ENCODE measurements at regions not wholly inside any gene's neighbourhood (a gene's known extent, or its start where the extent isn't known, plus 50 kb on each side); places are given as distances from the start of the nearest gene placed in this dataset.

DNA sequence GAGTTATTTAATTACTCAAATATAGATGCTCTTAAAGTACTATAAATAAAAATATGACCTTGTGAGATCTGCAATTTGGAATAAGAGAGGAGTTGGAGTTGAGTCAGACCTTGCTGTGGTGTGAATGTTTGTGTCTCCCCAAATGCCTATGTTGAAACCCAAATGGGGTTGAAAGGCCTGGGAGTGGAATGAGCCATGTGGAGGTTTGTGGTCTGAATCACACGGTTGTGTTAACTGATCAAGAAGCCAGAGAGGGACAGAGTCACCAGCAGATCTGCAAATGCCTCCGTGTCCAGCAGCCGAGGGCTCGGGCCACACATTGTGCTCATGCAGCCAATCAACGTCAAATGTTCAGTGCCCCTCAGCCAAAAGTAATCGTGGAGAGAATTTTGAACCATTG is 404.4 kb downstream of the ICE1 start:
- H3K27ac ChIP-seq (ENCODE audit: low read depth, low read length, severe bottlenecking), result no peak overlapping the region
- WGBS, 2 experiments (ENCODE audit: insufficient coverage in 2 of 2), result 87 to 88% methylated on average over 6 of the region's 6 CpGs
- H3K9me3 ChIP-seq (ENCODE audit: control insufficient read depth, low read length), result no peaks in the 10 kb centered on the region

DNA sequence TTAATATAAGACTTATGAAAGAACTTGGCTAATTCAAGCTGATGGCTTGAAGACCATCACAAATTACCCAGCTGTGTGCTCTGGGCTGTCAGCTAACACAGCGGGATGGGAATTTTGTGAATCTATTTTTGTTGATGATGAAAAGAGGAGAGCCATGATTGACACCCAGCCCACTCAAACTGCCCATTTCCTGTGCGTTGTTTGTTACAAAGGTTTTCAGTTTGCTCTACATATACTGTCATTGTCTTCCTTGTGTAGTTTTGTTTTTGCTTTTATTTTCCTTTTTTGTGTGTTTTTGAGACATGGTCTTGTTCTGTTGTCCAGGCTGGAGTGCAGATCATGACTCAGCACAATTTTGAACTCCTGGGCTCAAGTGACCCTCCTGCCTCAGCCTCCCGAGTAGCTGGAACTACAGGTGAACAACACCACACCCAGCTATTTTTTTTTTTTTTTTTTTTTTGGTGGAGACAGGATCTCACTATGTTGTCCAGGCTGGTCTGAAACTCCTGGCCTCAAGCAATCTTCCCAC is 400.3 kb downstream of the ICE1 start:
- Histone ChIP-seq H3K4me3 (ENCODE audit: extremely low read depth, insufficient read depth, low read length, poor library complexity, severe bottlenecking) (no peak overlapping the region), H3K36me3 (ENCODE audit: control insufficient read depth, insufficient read depth, low read length) (no peaks in the 10 kb centered on the region), H3K27ac (ENCODE audit: low read depth, low read length, severe bottlenecking) (no peak overlapping the region), H3K9me3 (ENCODE audit: control insufficient read depth, low read length) (no peaks in the 10 kb centered on the region), H3K4me1 (ENCODE audit: control insufficient read depth, insufficient read depth, low read length, poor library complexity, severe bottlenecking) (no peaks in the 10 kb centered on the region)
- WGBS, 2 experiments (ENCODE audit: insufficient coverage in 2 of 2), result no CpG with 5 or more reads among the region's 3 CpGs

More for the DNA sequence above, 404.4 kb downstream of the ICE1 start:
- Histone ChIP-seq H3K4me1 (ENCODE audit: control insufficient read depth, insufficient read depth, low read length, poor library complexity, severe bottlenecking) (no peaks in the 10 kb centered on the region), H3K4me3 (ENCODE audit: extremely low read depth, insufficient read depth, low read length, poor library complexity, severe bottlenecking) (no peak overlapping the region), H3K36me3 (ENCODE audit: control insufficient read depth, insufficient read depth, low read length) (no peaks in the 10 kb centered on the region)

GRCh38 chr5:5816960-5817359 is 394.5 kb downstream of the ICE1 start:
- no peak overlapping the region for H3K4me3 ChIP-seq (ENCODE audit: extremely low read depth, insufficient read depth, low read length, poor library complexity, severe bottlenecking)
- H3K4me1 ChIP-seq (ENCODE audit: control insufficient read depth, insufficient read depth, low read length, poor library complexity, severe bottlenecking), result no peaks in the 10 kb centered on the region
- H3K36me3 ChIP-seq (ENCODE audit: control insufficient read depth, insufficient read depth, low read length), result no peaks in the 10 kb centered on the region
- H3K27ac ChIP-seq (ENCODE audit: low read depth, low read length, severe bottlenecking), result no peak overlapping the region
- no peaks in the 10 kb centered on the region for H3K9me3 ChIP-seq (ENCODE audit: control insufficient read depth, low read length)

DNA sequence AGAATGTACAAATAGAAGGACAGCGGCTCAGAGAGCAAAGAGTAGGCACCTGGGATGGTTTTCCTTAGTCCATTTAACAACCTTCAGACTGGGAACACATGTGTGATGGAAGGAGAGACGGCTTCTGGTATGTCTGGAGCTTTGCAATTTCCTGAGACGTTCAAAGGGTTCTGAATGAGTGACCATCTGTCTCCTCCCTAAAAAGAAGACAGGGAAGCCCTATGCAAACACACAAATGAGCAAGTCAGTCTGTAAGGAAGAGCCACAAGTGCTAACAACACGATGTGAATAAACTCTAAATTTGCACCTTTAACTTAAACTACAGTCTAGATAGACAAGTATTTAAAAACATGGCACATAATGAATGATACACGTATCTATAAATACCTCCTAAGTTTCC is 391.0 kb downstream of the ICE1 start:
- H3K4me1 ChIP-seq (ENCODE audit: control insufficient read depth, insufficient read depth, low read length, poor library complexity, severe bottlenecking), result no peaks in the 10 kb centered on the region
- WGBS, 2 experiments (ENCODE audit: insufficient coverage in 2 of 2), result 66 to 80% methylated on average over 2 to 4 of the region's 5 CpGs
- no peak overlapping the region for H3K27ac ChIP-seq (ENCODE audit: low read depth, low read length, severe bottlenecking)
- H3K4me3 ChIP-seq (ENCODE audit: extremely low read depth, insufficient read depth, low read length, poor library complexity, severe bottlenecking), result no peak overlapping the region
- no peaks in the 10 kb centered on the region for H3K9me3 ChIP-seq (ENCODE audit: control insufficient read depth, low read length)
- H3K36me3 ChIP-seq (ENCODE audit: control insufficient read depth, insufficient read depth, low read length), result no peaks in the 10 kb centered on the region

- H3K4me3 ChIP-seq (ENCODE audit: extremely low read depth, insufficient read depth, low read length, poor library complexity, severe bottlenecking), result no peak overlapping the region
- no peak overlapping the region for H3K27ac ChIP-seq (ENCODE audit: low read depth, low read length, severe bottlenecking)
- no peaks in the 10 kb centered on the region for H3K36me3 ChIP-seq (ENCODE audit: control insufficient read depth, insufficient read depth, low read length)
- H3K9me3 ChIP-seq (ENCODE audit: control insufficient read depth, low read length), result no peaks in the 10 kb centered on the region
- H3K4me1 ChIP-seq (ENCODE audit: control insufficient read depth, insufficient read depth, low read length, poor library complexity, severe bottlenecking), result no peaks in the 10 kb centered on the region
- 85 to 95% methylated on average over 2 of the region's 2 CpGs for WGBS, 2 experiments (ENCODE audit: insufficient coverage in 2 of 2)
Observed at GRCh38 chr5:5810461-5810860, 388.0 kb downstream of the ICE1 start.

DNA sequence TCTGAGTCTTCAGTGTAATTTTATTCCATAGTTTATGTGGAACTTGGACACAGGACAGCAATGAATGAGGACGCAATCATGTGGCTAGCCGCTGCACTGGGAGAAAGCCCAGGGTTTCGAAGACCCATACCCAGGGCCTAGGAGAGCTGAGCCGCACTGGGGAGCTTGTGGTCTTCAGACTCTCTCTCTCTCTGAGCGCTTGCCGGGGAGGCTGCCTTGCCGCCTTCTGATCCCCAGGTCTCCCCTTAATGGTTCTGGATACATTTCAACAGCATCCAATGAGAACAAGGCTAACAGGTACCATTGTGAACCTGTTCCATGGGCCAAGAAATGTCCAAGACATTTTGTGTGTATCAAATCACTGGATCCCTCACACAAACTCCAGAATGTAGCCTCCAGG is 383.4 kb downstream of the ICE1 start:
- Histone ChIP-seq H3K9me3 (ENCODE audit: control insufficient read depth, low read length) (no peaks in the 10 kb centered on the region), H3K4me3 (ENCODE audit: extremely low read depth, insufficient read depth, low read length, poor library complexity, severe bottlenecking) (no peak overlapping the region), H3K36me3 (ENCODE audit: control insufficient read depth, insufficient read depth, low read length) (no peaks in the 10 kb centered on the region), H3K4me1 (ENCODE audit: control insufficient read depth, insufficient read depth, low read length, poor library complexity, severe bottlenecking) (no peaks in the 10 kb centered on the region), H3K27ac (ENCODE audit: low read depth, low read length, severe bottlenecking) (no peak overlapping the region)
- 93% methylated on average over 7 of the region's 7 CpGs for WGBS, 2 experiments (ENCODE audit: insufficient coverage in 2 of 2)

GRCh38 chr5:5804478-5805233 is 382.2 kb downstream of the ICE1 start:
- H3K9me3 ChIP-seq (ENCODE audit: control insufficient read depth, low read length), result no peaks in the 10 kb centered on the region
- H3K36me3 ChIP-seq (ENCODE audit: control insufficient read depth, insufficient read depth, low read length), result no peaks in the 10 kb centered on the region
- 86 to 88% methylated on average over 5 to 7 of the region's 8 CpGs for WGBS, 2 experiments (ENCODE audit: insufficient coverage in 2 of 2)
- no peaks in the 10 kb centered on the region for H3K4me1 ChIP-seq (ENCODE audit: control insufficient read depth, insufficient read depth, low read length, poor library complexity, severe bottlenecking)
- H3K4me3 ChIP-seq (ENCODE audit: extremely low read depth, insufficient read depth, low read length, poor library complexity, severe bottlenecking), result no peak overlapping the region
- no peak overlapping the region for H3K27ac ChIP-seq (ENCODE audit: low read depth, low read length, severe bottlenecking)

- 89 to 90% methylated on average over 6 to 7 of the region's 11 CpGs for WGBS, 2 experiments (ENCODE audit: insufficient coverage in 2 of 2)
Observed at GRCh38 chr5:5800801-5801761, 378.6 kb downstream of the ICE1 start.

GRCh38 chr5:5799826-5800225 is 377.3 kb downstream of the ICE1 start:
- H3K4me1 ChIP-seq (ENCODE audit: control insufficient read depth, insufficient read depth, low read length, poor library complexity, severe bottlenecking), result no peaks in the 10 kb centered on the region
- no peak overlapping the region for H3K4me3 ChIP-seq (ENCODE audit: extremely low read depth, insufficient read depth, low read length, poor library complexity, severe bottlenecking)
- H3K9me3 ChIP-seq (ENCODE audit: control insufficient read depth, low read length), result no peaks in the 10 kb centered on the region
- 92% methylated on average over 2 of the region's 3 CpGs; no CpG with 5 or more reads in 1 of the 2 experiments for WGBS, 2 experiments (ENCODE audit: insufficient coverage in 2 of 2)
- H3K36me3 ChIP-seq (ENCODE audit: control insufficient read depth, insufficient read depth, low read length), result no peaks in the 10 kb centered on the region
- H3K27ac ChIP-seq (ENCODE audit: low read depth, low read length, severe bottlenecking), result no peak overlapping the region

More at GRCh38 chr5:5800801-5801761, 378.6 kb downstream of the ICE1 start:
- Histone ChIP-seq H3K36me3 (ENCODE audit: control insufficient read depth, insufficient read depth, low read length) (no peaks in the 10 kb centered on the region), H3K9me3 (ENCODE audit: control insufficient read depth, low read length) (no peaks in the 10 kb centered on the region), H3K27ac (ENCODE audit: low read depth, low read length, severe bottlenecking) (no peak overlapping the region), H3K4me3 (ENCODE audit: extremely low read depth, insufficient read depth, low read length, poor library complexity, severe bottlenecking) (no peak overlapping the region), H3K4me1 (ENCODE audit: control insufficient read depth, insufficient read depth, low read length, poor library complexity, severe bottlenecking) (no peaks in the 10 kb centered on the region)

DNA sequence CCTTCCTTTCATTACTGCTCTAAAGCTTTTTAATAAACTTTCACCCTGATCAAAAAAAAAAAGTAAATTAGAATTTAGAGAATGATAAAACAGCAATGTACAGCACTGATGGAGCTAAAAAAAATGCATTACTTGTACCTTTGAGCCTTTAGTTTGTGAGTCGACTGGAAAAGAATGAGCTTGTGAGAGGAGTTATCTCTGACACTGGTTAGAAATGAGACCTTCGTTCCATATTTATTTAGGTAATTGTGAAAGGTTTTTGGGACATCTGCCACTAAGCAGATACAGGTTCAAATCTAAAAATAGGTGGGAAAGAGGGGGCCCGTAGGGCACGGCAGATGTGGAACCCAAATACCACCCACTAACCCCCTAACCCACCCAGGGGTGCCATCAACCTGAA is 376.8 kb downstream of the ICE1 start:
- Histone ChIP-seq H3K27ac (ENCODE audit: low read depth, low read length, severe bottlenecking) (no peak overlapping the region), H3K36me3 (ENCODE audit: control insufficient read depth, insufficient read depth, low read length) (no peaks in the 10 kb centered on the region), H3K4me1 (ENCODE audit: control insufficient read depth, insufficient read depth, low read length, poor library complexity, severe bottlenecking) (no peaks in the 10 kb centered on the region), H3K9me3 (ENCODE audit: control insufficient read depth, low read length) (no peaks in the 10 kb centered on the region), H3K4me3 (ENCODE audit: extremely low read depth, insufficient read depth, low read length, poor library complexity, severe bottlenecking) (no peak overlapping the region)
- WGBS, 2 experiments (ENCODE audit: insufficient coverage in 2 of 2), result 78 to 89% methylated on average over 1 to 2 of the region's 4 CpGs

Measured in mesodermal cell (in vitro differentiated cells).